ENCODE measurements at regions not wholly inside any gene's neighbourhood (a gene's known extent, or its start where the extent isn't known, plus 50 kb on each side); places are given as distances from the start of the nearest gene placed in this dataset.
"Not testable (repeated sequence)": the region's sequence is repeated elsewhere in the genome, so short reads cannot be mapped to it uniquely, and the experiment has no call there.

GRCh38 chr13:55029280-55029679 lies 2000.7 kb downstream of the OLFM4 start:
- H3K4me3 ChIP-seq: no peak overlapping the region
- peaks cover 0 to 4% of the 10 kb centered on the region in 2 donors for H3K9me3 ChIP-seq
- no peaks in the 10 kb centered on the region for H3K36me3 ChIP-seq
- no peaks in the 10 kb centered on the region for H3K4me1 ChIP-seq
- H3K27me3 ChIP-seq: no peaks in the 10 kb centered on the region
- TF ChIP-seq CTCF (IDR thresholded peaks at IDR 0.05): no peak
- no peak for DNase-seq (ENCODE audit: low spot score)
- no peak overlapping the region for H3K27ac ChIP-seq

- no peak for DNase-seq (ENCODE audit: low spot score)
- H3K27ac ChIP-seq: no peak overlapping the region
- no peaks in the 10 kb centered on the region for H3K36me3 ChIP-seq
These were observed 2009.6 kb downstream of the OLFM4 start for GRCh38 chr13:55038230-55038629.

GRCh38 chr13:55053891-55054550 lies 2025.4 kb downstream of the OLFM4 start:
- H3K36me3 ChIP-seq; DNase-seq (ENCODE audit: low spot score); H3K4me1 ChIP-seq; H3K27ac ChIP-seq; H3K27me3 ChIP-seq; H3K4me3 ChIP-seq; H3K9me3 ChIP-seq: not testable (repeated sequence)

More at GRCh38 chr13:55038230-55038629, 2009.6 kb downstream of the OLFM4 start:
- H3K4me1 ChIP-seq: no peaks in the 10 kb centered on the region
- H3K4me3 ChIP-seq: no peak overlapping the region
- no peak for TF ChIP-seq CTCF (IDR thresholded peaks at IDR 0.05)
- H3K27me3 ChIP-seq: no peaks in the 10 kb centered on the region
- H3K9me3 ChIP-seq: no peaks in the 10 kb centered on the region

GRCh38 chr13:55055666-55056065 lies 2027.1 kb downstream of the OLFM4 start:
- not testable (repeated sequence) for H3K27ac ChIP-seq; H3K4me3 ChIP-seq; H3K27me3 ChIP-seq; H3K36me3 ChIP-seq; H3K4me1 ChIP-seq; H3K9me3 ChIP-seq; DNase-seq (ENCODE audit: low spot score)

- no peak for DNase-seq (ENCODE audit: low spot score)
- no peaks in the 10 kb centered on the region for H3K4me1 ChIP-seq
- no peak overlapping the region for H3K27ac ChIP-seq
- no peak for TF ChIP-seq CTCF (IDR thresholded peaks at IDR 0.05)
- H3K9me3 ChIP-seq: no peaks in the 10 kb centered on the region
- no peaks in the 10 kb centered on the region for H3K27me3 ChIP-seq
- H3K4me3 ChIP-seq: no peak overlapping the region
- no peaks in the 10 kb centered on the region for H3K36me3 ChIP-seq
These were observed 2034.0 kb downstream of the OLFM4 start for GRCh38 chr13:55062662-55063061.

- no peaks in the 10 kb centered on the region for H3K27me3 ChIP-seq
- no peak for DNase-seq (ENCODE audit: low spot score)
- H3K27ac ChIP-seq: no peak overlapping the region
- no peaks in the 10 kb centered on the region for H3K4me1 ChIP-seq
- no peaks in the 10 kb centered on the region for H3K9me3 ChIP-seq
- H3K4me3 ChIP-seq: no peak overlapping the region
- TF ChIP-seq CTCF (IDR thresholded peaks at IDR 0.05): no peak
- no peaks in the 10 kb centered on the region for H3K36me3 ChIP-seq
These were observed 2039.3 kb downstream of the OLFM4 start for GRCh38 chr13:55067946-55068345.

GRCh38 chr13:55069746-55070145 lies 2041.1 kb downstream of the OLFM4 start:
- no peaks in the 10 kb centered on the region for H3K27me3 ChIP-seq
- H3K4me1 ChIP-seq: no peaks in the 10 kb centered on the region
- H3K36me3 ChIP-seq: no peaks in the 10 kb centered on the region
- no peak overlapping the region for H3K27ac ChIP-seq
- DNase-seq (ENCODE audit: low spot score): no peak
- H3K4me3 ChIP-seq: no peak overlapping the region
- H3K9me3 ChIP-seq: no peaks in the 10 kb centered on the region
- TF ChIP-seq CTCF (IDR thresholded peaks at IDR 0.05): no peak

All from right atrium auricular region (tissue), 2 donors.